HG02588 (cell line): ENCODE measurements at regions not wholly inside any gene's neighbourhood (a gene's known extent, or its start where the extent isn't known, plus 50 kb on each side); places are given as distances from the start of the nearest gene placed in this dataset.
"Not testable (repeated sequence)": the region's sequence is repeated elsewhere in the genome, so short reads cannot be mapped to it uniquely, and the experiment has no call there.

ENCODE experiments used
- ATAC-seq: cut with Tn5 transposase; IDR thresholded peaks from one replicate; pipeline ENCODE4 v1.9.1; 2021; ENCODE audit warnings: mild to moderate bottlenecking, moderate library complexity; ENCODE audit not compliant: unreplicated experiment

GRCh38 chr13:33409673-33410510 lies 124.3 kb upstream of the STARD13 start:
- no peak for ATAC-seq

- no peak for ATAC-seq
These were observed 125.1 kb upstream of the STARD13 start for GRCh38 chr13:33410619-33411018.

- ATAC-seq = no peak
These were observed 125.8 kb upstream of the STARD13 start for GRCh38 chr13:33411312-33411711.

GRCh38 chr13:33415822-33416221 lies 130.3 kb upstream of the STARD13 start:
- no peak for ATAC-seq

GRCh38 chr13:33418224-33418953 lies 132.8 kb upstream of the STARD13 start:
- ATAC-seq = not testable (repeated sequence)

- ATAC-seq = not testable (repeated sequence)
These were observed 134.6 kb upstream of the STARD13 start for GRCh38 chr13:33420117-33420516.

GRCh38 chr13:33426131-33426530 lies 140.6 kb upstream of the STARD13 start:
- no peak for ATAC-seq

GRCh38 chr13:33433316-33433715 lies 147.8 kb upstream of the STARD13 start:
- no peak for ATAC-seq

- ATAC-seq = no peak
These were observed 149.1 kb upstream of the STARD13 start for GRCh38 chr13:33434676-33435075.

- ATAC-seq = no peak
These were observed 149.7 kb upstream of the STARD13 start for GRCh38 chr13:33435207-33435606.

GRCh38 chr13:33438918-33439317 lies 153.4 kb upstream of the STARD13 start:
- no peak for ATAC-seq

GRCh38 chr13:33441015-33441414 lies 155.5 kb upstream of the STARD13 start:
- ATAC-seq = no peak

GRCh38 chr13:33445024-33445423 lies 159.5 kb upstream of the STARD13 start:
- ATAC-seq = no peak

- no peak for ATAC-seq
These were observed 159.9 kb upstream of the STARD13 start for GRCh38 chr13:33445476-33445875.

- ATAC-seq = no peak
These were observed 161.5 kb upstream of the STARD13 start for GRCh38 chr13:33446821-33447725.

GRCh38 chr13:33448889-33449288 lies 163.3 kb upstream of the STARD13 start:
- ATAC-seq = no peak

GRCh38 chr13:33450956-33451709 lies 165.6 kb upstream of the STARD13 start:
- no peak for ATAC-seq

- ATAC-seq = no peak
These were observed 167.4 kb upstream of the STARD13 start for GRCh38 chr13:33452873-33453517.

- ATAC-seq = no peak
These were observed 168.4 kb upstream of the STARD13 start for GRCh38 chr13:33453936-33454335.
